A549 (cell line): ENCODE measurements at regions not wholly inside any gene's neighbourhood (a gene's known extent, or its start where the extent isn't known, plus 50 kb on each side); places are given as distances from the start of the nearest gene placed in this dataset.

Source experiments
- CTCF ChIP-seq: fragments of >200 bp; sonication (Bioruptor Twin); formaldehyde crosslinking; IDR thresholded peaks from 3 replicates; pipeline ENCODE4 v1.5.1; 2016
- ESRRA ChIP-seq: fragments of 150-350 bp; IDR thresholded peaks from 2 replicates; pipeline ENCODE4 v1.6.1; 2014; ENCODE audit warnings: mild to moderate bottlenecking, low read length, borderline replicate concordance
- HOXA7 ChIP-seq: fragments of 250-450 bp; sonication (Bioruptor Pico); IDR thresholded peaks from 2 replicates; pipeline ENCODE4 v1.5.0; 2020; ENCODE audit warnings: mild to moderate bottlenecking, moderate library complexity
- KDM1A ChIP-seq: fragments of 200-600 bp; sonication (generic); IDR thresholded peaks from 2 replicates; pipeline ENCODE4 v1.6.1; 2016; ENCODE audit warnings: low read depth, mild to moderate bottlenecking
- POLR2A ChIP-seq: IDR thresholded peaks from 2 replicates; pipeline ENCODE4 v1.6.1; 2012; ENCODE audit warnings: mild to moderate bottlenecking, low read length
- RARB ChIP-seq: fragments of 250-450 bp; sonication (Bioruptor Pico); IDR thresholded peaks from 2 replicates; pipeline ENCODE4 v1.8.0; 2021; ENCODE audit warnings: mild to moderate bottlenecking, moderate library complexity
- RCOR1 ChIP-seq: fragments of 150-350 bp; IDR thresholded peaks from 2 replicates; pipeline ENCODE4 v1.6.1; 2014; ENCODE audit warnings: antibody characterized with exemption, low read length, low read depth
- RFX5 ChIP-seq: fragments of 450-650 bp; IDR thresholded peaks from 2 replicates; pipeline ENCODE4 v1.7.1; 2014; ENCODE audit warnings: antibody characterized with exemption, mild to moderate bottlenecking, moderate library complexity
- SMC3 ChIP-seq: fragments of >200 bp; sonication (Bioruptor Twin); formaldehyde crosslinking; IDR thresholded peaks from 3 replicates; pipeline ENCODE4 v1.6.1; 2018; ENCODE audit warnings: inconsistent platforms
- TF ChIP-seq, protein P1 (sequence below): IDR thresholded peaks from 2 replicates; pipeline ENCODE4 v1.6.1; 2012
- TF ChIP-seq, protein P2 (sequence below): fragments of 450-650 bp; IDR thresholded peaks from 2 replicates; pipeline ENCODE4 v1.6.1; 2014; ENCODE audit warnings: antibody characterized with exemption
- TF ChIP-seq, protein P3 (sequence below): fragments of 200-600 bp; sonication (generic); IDR thresholded peaks from 2 replicates; pipeline ENCODE4 v1.6.1; 2016; ENCODE audit warnings: antibody characterized with exemption, mild to moderate bottlenecking, moderate library complexity

DNA sequence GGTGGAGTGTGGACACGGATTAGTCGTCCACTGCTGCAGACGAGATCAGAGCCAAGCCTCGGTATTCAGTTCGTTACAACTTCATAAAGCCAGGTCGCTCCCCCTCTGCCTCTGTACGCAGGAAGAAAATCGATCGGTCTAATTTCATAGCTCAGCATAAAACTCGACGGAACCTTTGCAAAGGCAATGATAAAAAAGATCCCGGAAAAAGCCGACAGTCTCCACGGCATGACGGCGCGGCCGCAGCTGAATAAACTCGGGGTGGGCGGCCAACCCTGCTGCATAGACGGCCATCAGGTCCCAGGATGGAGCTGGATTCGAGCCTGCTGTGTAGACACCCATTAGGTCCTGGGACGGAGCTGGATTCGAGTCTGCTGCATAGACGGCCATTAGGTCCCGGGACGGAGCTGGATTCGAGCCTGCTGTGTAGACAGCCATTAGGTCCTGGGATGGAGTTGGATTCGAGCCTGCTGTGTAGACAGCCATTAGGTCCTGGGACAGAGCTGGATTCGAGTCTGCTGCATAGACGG lies 113.8 kb upstream of the PPP2R3B start:
- TF ChIP-seq CTCF: no peak
- no peak for TF ChIP-seq KDM1A
- no peak for TF ChIP-seq POLR2A
- no peak for TF ChIP-seq RFX5
- TF ChIP-seq, protein P1, sequence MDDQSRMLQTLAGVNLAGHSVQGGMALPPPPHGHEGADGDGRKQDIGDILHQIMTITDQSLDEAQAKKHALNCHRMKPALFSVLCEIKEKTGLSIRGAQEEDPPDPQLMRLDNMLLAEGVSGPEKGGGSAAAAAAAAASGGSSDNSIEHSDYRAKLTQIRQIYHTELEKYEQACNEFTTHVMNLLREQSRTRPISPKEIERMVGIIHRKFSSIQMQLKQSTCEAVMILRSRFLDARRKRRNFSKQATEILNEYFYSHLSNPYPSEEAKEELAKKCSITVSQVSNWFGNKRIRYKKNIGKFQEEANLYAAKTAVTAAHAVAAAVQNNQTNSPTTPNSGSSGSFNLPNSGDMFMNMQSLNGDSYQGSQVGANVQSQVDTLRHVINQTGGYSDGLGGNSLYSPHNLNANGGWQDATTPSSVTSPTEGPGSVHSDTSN: no peak
- TF ChIP-seq ESRRA: no peak
- TF ChIP-seq SMC3: no peak
- TF ChIP-seq, protein P2, sequence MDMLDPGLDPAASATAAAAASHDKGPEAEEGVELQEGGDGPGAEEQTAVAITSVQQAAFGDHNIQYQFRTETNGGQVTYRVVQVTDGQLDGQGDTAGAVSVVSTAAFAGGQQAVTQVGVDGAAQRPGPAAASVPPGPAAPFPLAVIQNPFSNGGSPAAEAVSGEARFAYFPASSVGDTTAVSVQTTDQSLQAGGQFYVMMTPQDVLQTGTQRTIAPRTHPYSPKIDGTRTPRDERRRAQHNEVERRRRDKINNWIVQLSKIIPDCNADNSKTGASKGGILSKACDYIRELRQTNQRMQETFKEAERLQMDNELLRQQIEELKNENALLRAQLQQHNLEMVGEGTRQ: no peak
- TF ChIP-seq, protein P3, sequence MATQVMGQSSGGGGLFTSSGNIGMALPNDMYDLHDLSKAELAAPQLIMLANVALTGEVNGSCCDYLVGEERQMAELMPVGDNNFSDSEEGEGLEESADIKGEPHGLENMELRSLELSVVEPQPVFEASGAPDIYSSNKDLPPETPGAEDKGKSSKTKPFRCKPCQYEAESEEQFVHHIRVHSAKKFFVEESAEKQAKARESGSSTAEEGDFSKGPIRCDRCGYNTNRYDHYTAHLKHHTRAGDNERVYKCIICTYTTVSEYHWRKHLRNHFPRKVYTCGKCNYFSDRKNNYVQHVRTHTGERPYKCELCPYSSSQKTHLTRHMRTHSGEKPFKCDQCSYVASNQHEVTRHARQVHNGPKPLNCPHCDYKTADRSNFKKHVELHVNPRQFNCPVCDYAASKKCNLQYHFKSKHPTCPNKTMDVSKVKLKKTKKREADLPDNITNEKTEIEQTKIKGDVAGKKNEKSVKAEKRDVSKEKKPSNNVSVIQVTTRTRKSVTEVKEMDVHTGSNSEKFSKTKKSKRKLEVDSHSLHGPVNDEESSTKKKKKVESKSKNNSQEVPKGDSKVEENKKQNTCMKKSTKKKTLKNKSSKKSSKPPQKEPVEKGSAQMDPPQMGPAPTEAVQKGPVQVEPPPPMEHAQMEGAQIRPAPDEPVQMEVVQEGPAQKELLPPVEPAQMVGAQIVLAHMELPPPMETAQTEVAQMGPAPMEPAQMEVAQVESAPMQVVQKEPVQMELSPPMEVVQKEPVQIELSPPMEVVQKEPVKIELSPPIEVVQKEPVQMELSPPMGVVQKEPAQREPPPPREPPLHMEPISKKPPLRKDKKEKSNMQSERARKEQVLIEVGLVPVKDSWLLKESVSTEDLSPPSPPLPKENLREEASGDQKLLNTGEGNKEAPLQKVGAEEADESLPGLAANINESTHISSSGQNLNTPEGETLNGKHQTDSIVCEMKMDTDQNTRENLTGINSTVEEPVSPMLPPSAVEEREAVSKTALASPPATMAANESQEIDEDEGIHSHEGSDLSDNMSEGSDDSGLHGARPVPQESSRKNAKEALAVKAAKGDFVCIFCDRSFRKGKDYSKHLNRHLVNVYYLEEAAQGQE: no peak
- TF ChIP-seq HOXA7 (CRISPR knock-in tag): no peak
- no peak for TF ChIP-seq RCOR1
- no peak for TF ChIP-seq RARB (CRISPR knock-in tag)
